Astrocyte (in vitro differentiated cells and primary cell): ENCODE measurements at regions not wholly inside any gene's neighbourhood (a gene's known extent, or its start where the extent isn't known, plus 50 kb on each side); places are given as distances from the start of the nearest gene placed in this dataset.

ENCODE experiments used
- DNase-seq: peaks from one replicate; pipeline ENCODE4 v3.0.0-alpha.2; 2010; ENCODE audit warnings: low read depth
- FAIRE-seq: peaks from 2 replicates; lab custom pipeline; 2011; peaks lifted over from hg19 to GRCh38; lab: Jason Lieb, UNC
- H2AFZ ChIP-seq: 2 replicates; pipeline ENCODE4 v1.6.0; 2012; ENCODE audit warnings: low read depth, low read length, inconsistent platforms
- H3K27ac ChIP-seq: 2 replicates; pipeline ENCODE4 v1.5.1; 2011; ENCODE audit warnings: low read depth, low read length, inconsistent platforms
- H3K27me3 ChIP-seq: 2 replicates; pipeline ENCODE4 v1.6.0; 2011; ENCODE audit warnings: low read length, inconsistent platforms; ENCODE audit not compliant: insufficient read depth
- H3K36me3 ChIP-seq: 2 replicates; pipeline ENCODE4 v1.5.1; 2011; ENCODE audit warnings: low read length, inconsistent platforms; ENCODE audit not compliant: insufficient read depth
- H3K4me1 ChIP-seq: 2 replicates; pipeline ENCODE4 v1.5.1; 2011; ENCODE audit warnings: low read length, inconsistent platforms; ENCODE audit not compliant: insufficient read depth
- H3K4me2 ChIP-seq: 2 replicates; pipeline ENCODE4 v1.6.0; 2012; ENCODE audit warnings: low read length, inconsistent platforms
- H3K4me3 ChIP-seq: 2 replicates; pipeline ENCODE4 v1.5.1; 2011; ENCODE audit warnings: low read depth, mild to moderate bottlenecking, low read length, inconsistent platforms; ENCODE audit not compliant: insufficient read depth
- H3K79me2 ChIP-seq: 2 replicates; pipeline ENCODE4 v1.6.0; 2012; ENCODE audit warnings: mild to moderate bottlenecking, low read length, inconsistent platforms; ENCODE audit not compliant: insufficient read depth
- H3K9ac ChIP-seq: 2 replicates; pipeline ENCODE4 v1.6.0; 2012; ENCODE audit warnings: mild to moderate bottlenecking, low read length, inconsistent platforms
- H3K9me3 ChIP-seq: 2 replicates; pipeline ENCODE4 v1.5.1; 2012; ENCODE audit warnings: low read depth, mild to moderate bottlenecking, low read length, inconsistent platforms; ENCODE audit not compliant: insufficient read depth
- H4K20me1 ChIP-seq: 2 replicates; pipeline ENCODE4 v1.6.0; 2012; ENCODE audit warnings: low read length, inconsistent platforms; ENCODE audit not compliant: insufficient read depth
- H3K27ac Mint-ChIP-seq: one replicate; pipeline ENCODE4 v1.8.0; 2021; ENCODE audit warnings: mild to moderate bottlenecking, mixed read lengths; ENCODE audit not compliant: unreplicated experiment
- H3K27me3 Mint-ChIP-seq: one replicate; pipeline ENCODE4 v1.8.0; 2021; ENCODE audit warnings: low read depth, mixed read lengths; ENCODE audit not compliant: unreplicated experiment
- H3K36me3 Mint-ChIP-seq: one replicate; pipeline ENCODE4 v1.8.0; 2021; ENCODE audit warnings: low read depth, mixed read lengths; ENCODE audit not compliant: unreplicated experiment
- H3K4me1 Mint-ChIP-seq: one replicate; pipeline ENCODE4 v1.8.0; 2021; ENCODE audit warnings: low read depth, mixed read lengths; ENCODE audit not compliant: unreplicated experiment
- H3K4me3 Mint-ChIP-seq: one replicate; pipeline ENCODE4 v1.8.0; 2021; ENCODE audit warnings: mild to moderate bottlenecking, moderate library complexity, mixed read lengths; ENCODE audit not compliant: unreplicated experiment
- H3K9me3 Mint-ChIP-seq: one replicate; pipeline ENCODE4 v1.8.0; 2021; ENCODE audit warnings: mild to moderate bottlenecking, mixed read lengths; ENCODE audit not compliant: unreplicated experiment
- CTCF ChIP-seq: IDR thresholded peaks from 2 replicates; pipeline ENCODE4 v1.5.1; 2011; ENCODE audit warnings: low read depth, mild to moderate bottlenecking, inconsistent platforms, low read length, moderate library complexity; ENCODE audit not compliant: insufficient read depth
- EZH2 ChIP-seq: IDR thresholded peaks from 2 replicates; pipeline ENCODE4 v1.6.1; 2012; ENCODE audit warnings: mild to moderate bottlenecking, low read length, inconsistent platforms; ENCODE audit not compliant: insufficient read depth

- Histone ChIP-seq H4K20me1 (no peaks in the 10 kb centered on the region), H3K4me1 (peaks cover 5% of the 10 kb centered on the region), H3K79me2 (no peaks in the 10 kb centered on the region), H3K4me2 (no peak overlapping the region), H3K9me3 (no peaks in the 10 kb centered on the region), H3K9ac (no peak overlapping the region), H3K4me3 (no peak overlapping the region), H3K36me3 (no peaks in the 10 kb centered on the region), H3K27ac (no peak overlapping the region), H3K27me3 (no peaks in the 10 kb centered on the region), H2AFZ (no peak overlapping the region)
- Mint-ChIP-seq H3K4me3 (no peak overlapping the region), H3K27ac (no peak overlapping the region), H3K9me3 (no peaks in the 10 kb centered on the region), H3K27me3 (no peaks in the 10 kb centered on the region), H3K36me3 (no peaks in the 10 kb centered on the region), H3K4me1 (peaks cover 12% of the 10 kb centered on the region)
- DNase-seq (no peak), FAIRE-seq (no peak)
- TF ChIP-seq CTCF (no peak), EZH2 (no peak)
Measured at GRCh38 chr14:29444216-29444615, 483.4 kb downstream of the PRKD1 start.

- Mint-ChIP-seq H3K27ac (no peak overlapping the region), H3K36me3 (no peaks in the 10 kb centered on the region), H3K9me3 (no peaks in the 10 kb centered on the region), H3K4me3 (no peak overlapping the region), H3K27me3 (no peaks in the 10 kb centered on the region), H3K4me1 (peaks cover 12% of the 10 kb centered on the region)
- H3K4me3 ChIP-seq, result no peak overlapping the region
- H4K20me1 ChIP-seq, result no peaks in the 10 kb centered on the region
- no peak overlapping the region for H3K9ac ChIP-seq
- DNase-seq (no peak), FAIRE-seq (no peak)
- no peaks in the 10 kb centered on the region for H3K79me2 ChIP-seq
- TF ChIP-seq CTCF (no peak), EZH2 (no peak)
- H3K27ac ChIP-seq, result no peak overlapping the region
- H3K36me3 ChIP-seq, result no peaks in the 10 kb centered on the region
- H2AFZ ChIP-seq, result no peak overlapping the region
- peaks cover 5% of the 10 kb centered on the region for H3K4me1 ChIP-seq
- H3K9me3 ChIP-seq, result no peaks in the 10 kb centered on the region
- no peaks in the 10 kb centered on the region for H3K27me3 ChIP-seq
- H3K4me2 ChIP-seq, result no peak overlapping the region
Measured at GRCh38 chr14:29444805-29445204, 482.8 kb downstream of the PRKD1 start.

GRCh38 chr14:29446971-29447370 lies 480.7 kb downstream of the PRKD1 start:
- Histone ChIP-seq H4K20me1 (no peaks in the 10 kb centered on the region), H3K79me2 (no peaks in the 10 kb centered on the region), H3K4me3 (no peak overlapping the region), H3K9me3 (no peaks in the 10 kb centered on the region), H3K36me3 (no peaks in the 10 kb centered on the region), H3K4me1 (peaks cover 5% of the 10 kb centered on the region), H3K9ac (no peak overlapping the region), H3K27me3 (no peaks in the 10 kb centered on the region), H3K27ac (no peak overlapping the region), H2AFZ (no peak overlapping the region), H3K4me2 (no peak overlapping the region)
- DNase-seq (no peak), FAIRE-seq (no peak)
- H3K4me3 Mint-ChIP-seq, result no peak overlapping the region
- H3K4me1 Mint-ChIP-seq, result peaks cover 12% of the 10 kb centered on the region
- TF ChIP-seq CTCF (no peak), EZH2 (no peak)
- no peaks in the 10 kb centered on the region for H3K9me3 Mint-ChIP-seq
- H3K36me3 Mint-ChIP-seq, result no peaks in the 10 kb centered on the region
- no peak overlapping the region for H3K27ac Mint-ChIP-seq
- H3K27me3 Mint-ChIP-seq, result peaks cover 3% of the 10 kb centered on the region
